Activated CD8-positive, alpha-beta memory T cell treated with anti-CD3 and anti-CD28 coated beads, Interleukin-2, amount 50 U/mL, for 1 hour (primary cell): ENCODE measurements at regions not wholly inside any gene's neighbourhood (a gene's known extent, or its start where the extent isn't known, plus 50 kb on each side); places are given as distances from the start of the nearest gene placed in this dataset.

Source experiments
- DNase-seq: peaks from one replicate; pipeline ENCODE4 v3.0.0-alpha.2; 2020; ENCODE audit errors: extremely low read depth

DNA sequence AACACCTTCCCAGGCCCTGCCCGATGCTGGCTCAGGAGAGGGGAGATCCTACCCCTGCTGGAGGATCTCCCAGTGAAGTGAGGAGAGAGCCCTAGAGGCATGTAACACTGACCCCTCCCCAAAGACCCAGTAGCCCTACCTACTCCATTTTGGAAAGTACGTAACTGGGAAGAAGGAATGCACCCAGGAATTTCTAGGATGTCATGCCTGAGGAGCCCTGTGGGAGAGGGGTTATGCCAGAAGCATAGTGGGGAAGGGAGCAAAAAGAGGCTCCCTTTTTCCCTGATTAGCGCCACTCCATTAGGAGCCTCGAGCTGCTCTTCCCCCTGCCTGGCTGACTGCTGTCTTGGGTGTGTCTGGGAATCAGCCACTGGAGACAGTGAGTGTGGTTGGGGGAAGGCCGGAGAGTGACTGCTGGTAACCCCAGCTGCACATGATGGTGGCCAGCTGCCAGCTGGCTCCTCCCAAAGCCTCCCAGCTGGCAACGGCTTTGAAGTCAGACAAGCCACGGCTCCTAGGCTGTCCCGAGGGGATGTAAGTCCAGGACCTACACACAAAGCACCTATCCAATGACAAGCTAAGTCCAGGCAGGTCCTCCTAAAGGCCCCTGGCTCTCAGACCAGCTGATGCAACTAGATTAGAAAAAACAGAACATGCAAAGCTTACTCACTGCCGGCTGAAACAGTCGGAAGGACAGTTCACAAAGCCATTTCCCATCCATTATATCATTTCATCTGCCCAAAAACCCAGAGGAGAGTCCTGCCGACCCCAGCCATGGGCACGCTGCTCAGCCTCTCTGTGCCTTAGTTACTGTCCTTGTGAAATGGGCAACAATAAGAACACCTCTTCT is 136.5 kb upstream of the ABCA1 start:
- no peak for DNase-seq

DNA sequence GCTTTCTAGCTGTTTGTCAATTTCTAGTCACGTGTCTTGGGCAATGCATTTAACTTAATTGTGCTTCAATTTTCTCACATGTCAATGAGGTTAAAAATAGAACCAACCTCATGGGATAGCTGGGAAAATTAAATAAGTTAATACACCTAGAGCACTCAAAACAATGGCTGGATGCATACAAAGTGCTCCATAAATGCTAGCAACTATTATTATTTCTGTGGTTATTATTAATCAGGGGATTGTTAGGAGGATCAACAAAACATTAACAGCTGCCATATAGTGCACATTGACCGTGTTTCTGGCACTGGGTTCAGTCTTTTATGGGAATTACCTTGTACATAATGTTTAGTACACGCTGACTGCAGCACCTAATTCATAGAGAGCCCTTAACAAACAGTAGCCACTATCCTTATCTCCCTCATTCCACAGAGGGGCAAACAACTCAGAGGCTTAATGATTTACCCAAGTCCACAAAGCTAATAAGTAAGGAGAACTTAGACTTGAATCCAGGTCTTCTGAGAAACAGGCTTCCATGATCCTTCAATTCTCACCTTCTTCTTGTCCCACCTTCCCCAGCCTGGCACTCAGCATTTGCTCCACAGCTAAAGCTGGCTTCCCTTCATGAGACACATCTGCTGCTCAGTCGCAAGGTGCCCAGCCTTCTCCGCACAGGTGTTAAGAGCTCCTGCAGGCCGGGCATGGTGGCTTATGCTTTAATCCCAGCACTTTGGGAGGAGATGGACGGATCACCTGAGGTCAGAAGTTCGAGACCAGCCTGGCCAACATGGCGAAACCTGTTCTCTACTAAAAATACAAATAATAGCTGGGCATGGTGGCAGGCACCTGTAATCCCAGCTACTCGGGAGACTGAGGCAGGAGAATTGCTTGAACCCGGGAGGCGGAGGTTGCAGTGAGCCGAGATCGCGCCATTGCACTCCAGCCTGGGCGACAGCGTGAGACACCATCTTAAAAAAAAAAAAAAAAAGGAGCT is 137.4 kb upstream of the ABCA1 start:
- DNase-seq, result no peak

DNA sequence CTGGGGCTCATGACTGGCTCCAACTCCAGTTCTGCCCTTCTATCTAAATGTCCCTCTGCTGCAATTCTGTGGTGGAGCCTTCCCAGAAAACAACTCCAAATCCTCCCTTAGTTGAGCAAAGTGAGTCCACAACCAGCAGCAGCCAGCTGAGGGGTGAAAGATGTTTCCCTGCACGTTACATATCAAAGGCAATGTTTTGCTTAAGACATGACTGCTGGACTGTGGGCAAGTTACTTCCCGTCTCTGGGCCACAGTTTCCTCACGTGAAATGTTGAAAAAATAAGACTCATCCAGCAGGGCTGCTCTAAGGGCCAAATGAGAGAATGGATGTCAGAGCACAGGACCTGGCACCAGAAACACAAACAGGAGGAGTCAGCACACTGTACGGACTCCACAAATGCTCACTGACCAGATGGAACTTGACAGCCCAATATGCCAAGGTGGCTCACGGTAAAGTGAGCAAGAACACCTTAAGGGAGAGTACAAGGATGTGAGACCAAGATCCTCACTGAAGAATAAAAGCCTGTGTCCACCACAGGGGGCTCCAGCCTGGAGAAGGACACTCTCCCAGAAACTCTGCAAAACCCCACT is 138.4 kb upstream of the ABCA1 start:
- no peak for DNase-seq

DNA sequence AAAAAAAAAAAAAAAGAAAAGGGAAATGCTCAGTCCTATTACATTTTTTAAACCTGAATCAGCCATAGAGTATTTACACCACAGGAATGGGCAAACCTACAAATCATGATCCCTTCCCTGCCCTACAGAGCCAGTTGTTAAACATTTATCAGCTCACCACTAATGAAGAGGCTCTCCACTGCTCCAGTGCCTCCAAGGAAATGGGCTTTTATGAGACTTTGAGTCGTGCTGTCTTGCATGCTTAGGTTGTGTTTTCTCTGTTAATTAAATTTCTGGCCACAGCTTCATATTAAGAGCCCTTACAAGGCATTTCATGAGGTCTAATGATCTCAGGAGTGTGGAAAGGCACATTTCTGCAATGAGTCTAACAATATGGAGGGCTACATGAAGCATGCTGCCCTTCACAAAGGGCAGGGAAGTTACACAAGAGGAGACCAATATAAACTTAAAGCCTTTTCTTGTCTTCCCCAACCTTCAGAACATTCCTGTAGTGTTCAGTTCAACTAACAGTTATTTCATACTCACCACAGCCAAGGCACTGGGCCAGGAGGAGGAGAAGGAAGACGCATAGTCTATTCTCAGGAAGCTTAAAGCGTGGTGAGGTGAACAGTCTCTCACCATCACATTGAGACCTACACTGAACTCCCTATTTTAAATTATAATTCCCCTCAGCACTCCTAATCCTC is 140.1 kb upstream of the ABCA1 start:
- no peak for DNase-seq

DNA sequence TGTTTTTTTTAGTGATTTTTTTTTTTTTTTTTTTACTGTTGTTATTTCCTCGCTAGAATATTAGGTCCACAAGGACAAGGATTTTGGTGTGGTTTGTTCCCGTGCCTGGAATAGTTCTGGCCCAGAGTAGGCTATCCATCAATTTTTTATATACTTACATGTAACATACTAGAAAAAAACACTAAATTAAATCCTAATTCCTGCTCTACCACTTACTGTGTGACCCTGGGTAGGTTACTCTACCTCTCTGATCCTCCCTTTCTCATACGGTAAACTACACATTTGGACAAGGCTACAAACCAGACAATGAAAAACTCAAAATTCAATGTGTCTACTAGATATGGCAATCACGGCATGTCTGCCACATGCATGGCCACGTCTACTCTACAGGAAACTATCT is 141.3 kb upstream of the ABCA1 start:
- no peak for DNase-seq

DNA sequence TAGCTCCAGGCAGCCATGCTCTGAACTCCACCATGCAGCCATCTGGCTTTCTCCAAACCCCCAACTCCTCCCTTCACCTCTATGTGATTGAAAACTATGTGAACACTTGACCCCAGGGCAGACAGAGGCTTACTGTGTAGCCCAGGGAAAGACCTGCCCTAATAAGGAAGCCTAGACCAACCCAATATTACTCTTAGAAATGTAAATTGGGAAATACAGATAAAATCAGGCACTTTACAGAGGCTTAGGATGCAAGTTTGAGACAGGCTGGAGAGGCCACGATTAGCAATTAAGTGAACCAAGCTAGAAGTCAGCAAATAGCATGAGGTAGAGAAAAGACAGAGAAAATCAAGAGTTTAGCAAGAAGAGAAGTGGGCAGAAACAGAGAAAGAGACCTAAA is 141.7 kb upstream of the ABCA1 start:
- no peak for DNase-seq

DNA sequence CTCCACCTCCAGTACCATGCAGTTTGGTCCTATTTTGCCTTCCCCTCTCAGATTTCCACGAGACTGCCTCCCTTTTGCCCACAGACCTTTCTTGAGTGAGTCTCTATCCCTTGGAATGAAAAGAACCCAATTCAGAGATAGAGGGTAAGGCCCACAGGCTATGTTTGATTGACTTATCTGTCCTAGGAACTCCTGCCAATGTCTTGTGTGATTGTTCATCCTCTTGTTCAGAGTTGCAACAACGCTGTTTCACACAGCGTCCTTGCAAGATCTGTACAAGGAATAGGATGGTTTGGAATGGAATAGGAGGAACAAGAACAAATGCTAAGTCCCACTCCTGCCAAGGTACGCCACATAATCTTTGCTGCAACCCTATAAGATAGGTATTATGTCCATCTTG is 142.2 kb upstream of the ABCA1 start:
- DNase-seq, result no peak

DNA sequence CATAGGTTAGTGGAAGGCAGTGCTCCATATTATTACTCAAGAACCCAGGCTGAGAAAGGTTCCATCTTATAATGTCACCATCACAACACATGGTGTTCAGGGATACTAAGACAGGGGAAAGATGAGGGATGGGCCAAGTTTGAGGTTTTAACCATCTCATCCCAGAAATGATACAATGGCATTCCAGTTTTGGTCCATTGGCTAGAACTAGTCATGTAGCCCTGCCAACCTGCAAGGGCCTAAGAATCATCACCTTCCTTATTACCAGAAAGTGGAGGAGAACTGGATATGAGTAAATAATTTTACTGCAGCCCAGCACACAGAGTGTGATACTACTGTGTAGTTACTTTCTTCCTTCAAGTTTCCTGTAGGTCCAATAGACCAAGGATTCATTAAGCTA is 144.5 kb upstream of the ABCA1 start:
- DNase-seq, result no peak

DNA sequence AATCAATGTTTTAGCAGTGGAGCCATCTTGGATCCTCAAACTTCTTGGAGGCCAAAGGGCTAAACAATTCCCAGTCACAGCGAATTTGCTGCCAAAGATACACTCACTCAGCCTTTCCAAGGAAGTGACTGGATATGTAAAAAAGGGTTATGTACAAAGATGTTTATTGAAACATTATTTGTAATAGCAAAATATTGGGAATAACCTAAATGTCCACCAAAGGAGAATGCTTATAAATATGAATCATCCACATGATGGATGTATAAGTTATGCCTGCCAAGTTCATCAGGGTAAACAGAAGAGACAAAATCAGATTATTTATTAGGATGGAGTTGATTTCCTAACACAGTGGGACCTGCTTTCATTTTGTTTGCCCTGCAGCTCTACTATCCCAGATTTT is 145.2 kb upstream of the ABCA1 start:
- DNase-seq, result no peak

DNA sequence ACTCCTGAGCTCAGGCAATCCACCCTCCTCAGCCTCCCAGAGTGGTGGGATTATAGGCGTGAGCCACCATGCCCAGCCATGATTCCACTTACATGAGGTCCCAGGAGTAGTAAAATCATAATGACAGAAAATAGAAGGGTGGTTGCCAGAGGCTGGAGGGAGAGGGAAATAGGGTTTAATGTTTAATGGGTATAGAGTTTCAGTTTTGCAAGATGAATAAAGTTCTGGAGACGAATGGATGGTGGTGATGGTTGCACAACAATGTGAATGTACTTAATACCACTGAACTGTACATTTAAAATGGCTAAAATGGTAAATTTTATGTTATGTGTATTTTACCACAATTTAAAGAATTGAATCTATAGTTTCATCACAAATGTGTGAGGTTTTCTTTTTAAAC is 146.5 kb upstream of the ABCA1 start:
- no peak for DNase-seq

DNA sequence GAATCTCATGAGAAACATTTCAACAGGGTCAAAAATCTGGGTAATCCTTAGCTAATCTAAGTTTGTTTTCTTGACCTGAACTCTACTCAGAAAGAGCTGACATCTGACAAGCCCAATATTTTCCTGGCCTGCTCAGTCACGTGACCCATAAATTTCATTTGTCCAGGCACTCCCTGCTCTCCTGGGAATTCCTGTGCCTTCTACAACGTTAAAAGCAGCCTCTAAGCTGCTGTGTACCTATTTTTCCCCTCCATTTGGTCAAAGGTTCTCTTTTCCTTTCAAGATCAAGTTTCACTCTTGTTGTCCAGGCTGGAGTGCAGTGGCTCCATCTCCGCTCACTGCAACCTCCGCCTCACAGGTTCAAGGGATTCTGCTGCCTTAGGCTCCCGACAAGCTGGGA is 148.8 kb upstream of the ABCA1 start:
- no peak for DNase-seq

DNA sequence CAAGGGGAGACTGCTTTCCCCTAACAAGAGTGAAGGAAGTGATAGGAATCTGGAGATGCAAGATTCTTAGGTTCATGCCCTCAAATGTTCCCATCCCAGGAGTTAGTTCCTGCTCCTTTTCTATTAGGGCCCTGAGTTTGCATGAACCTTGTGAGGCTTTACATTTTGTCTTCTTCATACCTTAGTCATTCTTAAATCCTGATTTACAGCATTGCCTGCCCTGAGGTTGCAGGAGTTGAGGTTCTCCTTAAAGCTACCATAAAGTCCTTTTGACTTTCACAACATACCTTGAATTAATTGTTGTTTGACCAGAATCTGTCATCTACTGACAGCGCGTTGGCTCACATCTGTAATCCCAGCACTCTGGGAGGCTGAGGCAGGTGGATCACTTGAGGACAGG is 151.5 kb upstream of the ABCA1 start:
- DNase-seq, result no peak

DNA sequence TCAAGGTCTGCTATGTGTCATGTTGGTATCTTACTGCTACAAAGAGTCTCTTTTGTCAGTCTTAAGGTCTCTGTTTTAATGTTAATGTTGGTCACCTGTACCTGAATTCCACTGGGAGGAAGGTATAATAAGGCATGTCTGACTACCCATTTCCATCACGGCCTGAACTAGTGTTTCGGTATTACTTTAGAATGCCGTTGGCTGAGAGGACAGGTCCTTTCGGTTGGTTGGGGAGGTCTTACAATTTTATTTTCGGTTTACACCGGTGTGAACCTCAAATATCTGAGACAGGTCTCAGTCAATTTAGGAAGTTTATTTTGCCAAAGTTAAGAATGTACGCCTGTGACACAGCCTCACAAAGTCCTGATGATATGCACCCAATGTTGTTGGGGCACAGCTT is 154.9 kb upstream of the ABCA1 start:
- no peak for DNase-seq

DNA sequence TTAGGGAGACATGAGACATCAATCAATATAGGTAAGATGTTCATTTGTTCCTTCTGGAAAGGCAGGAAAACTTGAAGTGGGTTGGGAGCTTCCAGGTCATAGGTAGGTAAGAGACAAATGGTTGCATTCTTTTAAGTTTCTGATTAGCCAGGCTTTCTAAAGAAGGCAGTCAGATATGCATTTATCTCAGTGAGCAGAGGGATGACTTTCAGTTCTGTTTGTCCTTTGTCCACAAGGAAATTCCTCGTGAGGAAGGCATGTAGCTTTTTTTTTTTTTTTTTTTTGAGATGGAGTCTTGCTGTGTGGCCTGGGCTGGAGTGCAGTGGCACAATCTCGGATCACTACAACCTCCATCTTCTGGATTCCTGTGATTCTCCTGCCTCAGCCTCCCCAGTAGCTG is 155.3 kb upstream of the ABCA1 start:
- DNase-seq, result no peak

DNA sequence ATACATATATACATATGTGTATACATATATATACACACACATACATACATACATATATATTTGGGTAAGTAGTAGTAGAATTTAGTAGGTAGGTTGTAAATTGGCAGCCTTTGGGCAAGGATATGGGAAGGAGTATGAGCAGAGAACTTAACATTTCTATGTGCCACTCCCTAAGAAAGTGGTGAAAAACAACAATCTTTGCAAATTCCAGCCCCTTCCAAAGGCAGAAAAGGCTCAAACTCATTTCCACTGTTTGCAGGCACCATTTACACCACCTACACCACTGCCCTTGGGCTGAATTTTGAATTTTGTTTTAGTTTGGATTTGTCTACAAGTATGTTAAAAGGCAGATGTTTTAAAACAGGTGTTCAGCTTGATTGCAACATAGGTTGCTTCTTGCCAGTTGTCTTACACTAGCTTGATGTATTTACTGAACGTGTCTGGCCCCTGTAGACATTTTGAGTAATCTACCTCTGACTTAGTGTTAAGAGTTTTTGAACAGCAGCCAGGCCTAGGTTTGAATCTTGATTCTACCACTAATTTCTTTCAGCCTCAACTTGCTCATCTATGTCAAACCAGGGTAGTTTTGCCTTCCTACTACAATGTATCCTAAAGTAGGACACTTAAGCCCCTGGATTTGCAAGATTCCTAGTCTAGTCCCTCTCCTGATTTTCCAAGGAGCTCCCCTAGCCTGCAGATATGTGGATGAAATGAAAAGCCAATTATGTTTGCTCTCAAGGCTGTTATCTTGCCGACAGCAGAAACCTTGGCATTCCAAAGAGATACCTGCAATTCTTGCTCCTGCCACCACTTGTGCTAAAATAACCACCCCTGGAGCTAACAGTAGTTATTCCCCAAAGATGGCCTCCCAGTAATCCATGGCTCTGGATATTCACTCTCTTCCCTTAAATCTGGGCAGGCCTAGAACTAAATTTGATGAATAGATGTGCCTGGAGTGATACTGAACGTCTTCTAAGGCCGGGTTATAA is 156.2 kb upstream of the SLC44A1 start:
- no peak for DNase-seq

DNA sequence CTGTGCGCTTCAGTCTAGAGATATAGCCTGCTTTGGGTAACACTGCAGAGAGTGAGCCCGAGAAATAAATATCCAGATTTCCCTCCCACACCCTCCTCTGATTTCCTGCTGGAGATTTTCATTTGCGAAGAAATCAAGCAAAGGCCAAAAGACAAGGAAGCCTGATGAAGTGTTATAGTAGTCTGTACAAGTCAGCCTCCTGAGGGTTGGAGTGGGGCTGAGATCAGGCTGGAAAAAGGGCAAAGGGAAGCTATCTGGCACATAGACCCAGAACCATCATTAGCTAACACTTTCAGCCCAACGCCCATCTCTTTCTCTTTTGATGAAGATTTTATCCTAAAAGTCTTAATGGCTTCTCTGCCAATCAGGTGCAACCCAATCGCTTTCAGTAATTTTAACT is 154.6 kb upstream of the SLC44A1 start:
- DNase-seq, result no peak

DNA sequence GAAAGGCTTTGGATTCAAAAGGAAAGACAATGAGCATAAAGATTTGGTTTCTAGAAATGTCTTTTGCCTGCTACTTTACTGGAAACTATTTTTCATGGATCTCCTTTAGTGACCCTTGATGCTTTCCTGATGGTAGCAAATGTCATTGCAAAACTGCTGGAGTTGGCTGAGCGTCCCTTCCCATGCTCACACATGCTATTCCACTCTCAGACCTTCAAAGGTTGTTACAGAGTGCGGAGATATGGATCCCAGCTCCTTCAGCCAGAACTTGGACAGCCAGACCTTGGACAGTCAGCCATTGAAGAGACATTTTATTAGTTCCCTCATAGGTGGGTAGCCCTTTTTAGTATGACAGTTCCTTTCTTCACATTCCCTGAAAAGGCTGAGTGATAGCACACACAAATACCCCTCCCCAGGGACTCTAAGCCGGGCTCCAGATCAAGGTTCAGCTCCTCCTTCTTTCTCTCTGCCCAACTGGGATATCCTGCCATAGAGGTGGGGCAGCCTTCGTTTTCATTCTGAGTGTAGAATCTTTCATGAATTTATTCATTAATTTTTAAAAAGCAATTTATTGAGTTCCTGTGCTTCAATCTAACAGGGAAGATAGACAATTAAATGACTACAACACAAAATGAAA is 153.3 kb upstream of the SLC44A1 start:
- no peak for DNase-seq

DNA sequence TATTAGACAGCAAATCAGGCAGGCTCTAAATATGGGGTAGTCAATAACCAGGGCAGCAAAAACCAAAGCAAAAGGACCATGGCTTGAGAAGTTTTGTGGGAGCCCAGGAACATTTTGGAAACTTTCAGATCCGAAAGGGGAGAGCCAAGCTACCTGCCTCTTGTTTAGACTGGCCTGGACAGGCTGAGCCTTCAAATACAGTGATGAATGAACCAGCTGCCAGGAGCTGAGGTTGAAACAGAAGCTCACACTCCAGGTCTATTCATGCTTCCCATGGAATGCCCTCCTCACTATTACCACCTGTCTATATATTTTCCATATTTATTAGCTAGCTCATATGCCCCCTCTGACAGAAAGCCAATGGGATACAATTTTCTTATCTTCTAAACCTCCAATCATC is 150.8 kb upstream of the SLC44A1 start:
- DNase-seq, result no peak

DNA sequence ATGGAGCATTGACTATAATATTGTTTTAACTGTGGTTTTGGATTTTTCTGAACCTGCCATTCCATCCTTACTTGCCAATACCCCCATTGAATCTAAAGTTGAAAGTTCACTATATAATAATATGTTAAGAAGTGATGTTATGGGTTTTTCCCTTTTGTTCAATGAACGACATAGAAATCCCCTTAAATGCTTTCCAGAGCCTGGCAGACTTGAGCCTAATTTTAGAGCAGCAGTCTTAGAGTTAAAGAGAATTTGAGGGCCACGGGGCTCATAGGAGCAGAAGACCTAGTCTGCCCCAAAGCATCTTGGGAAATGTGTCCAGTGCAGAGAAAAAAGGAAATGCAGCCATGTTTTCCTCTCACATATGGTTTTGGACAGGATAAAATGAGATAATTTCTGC is 146.1 kb upstream of the SLC44A1 start:
- DNase-seq, result no peak

DNA sequence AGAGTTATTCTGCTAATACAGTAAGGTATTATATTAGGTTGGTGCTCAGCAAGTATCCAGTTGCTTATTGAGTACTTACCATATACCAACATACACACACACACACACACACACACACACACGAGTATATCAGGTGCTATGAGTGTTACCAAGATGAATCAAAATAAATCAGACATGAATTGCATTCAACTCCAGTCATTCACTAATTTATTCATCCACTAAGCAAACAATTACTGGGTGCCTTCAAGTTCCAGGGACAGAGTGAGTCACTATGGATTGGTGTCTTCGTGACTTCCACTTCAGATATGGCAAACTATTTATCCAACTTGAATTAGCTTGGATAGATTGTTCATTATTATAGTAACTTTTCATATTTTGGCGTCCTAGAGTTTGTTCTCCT is 140.7 kb upstream of the SLC44A1 start:
- DNase-seq, result no peak
